Spleen (tissue), 11 donors: ENCODE measurements at regions not wholly inside any gene's neighbourhood (a gene's known extent, or its start where the extent isn't known, plus 50 kb on each side); places are given as distances from the start of the nearest gene placed in this dataset.
A peak's percentile ranks its signal among the peaks of the same experiment; 100 is the strongest.

Source experiments
- DNase-seq: peaks from one replicate; pipeline ENCODE4 v3.0.0-alpha.2; 2020
- H3K27ac ChIP-seq, 8 donors: fragments of 200-600 bp; sonication (generic) in 7 of 8; 1 replicate in 4 of 8; 2 replicates in 4 of 8; pipeline versions ENCODE4 v1.5.0 to v1.8.0; 2016 to 2021; ENCODE audit warnings: inconsistent platforms in 4 of 8, mild to moderate bottlenecking in 4 of 8, moderate library complexity in 1 of 8
- H3K27me3 ChIP-seq, 7 donors: fragments of 200-600 bp; sonication (generic) in 6 of 7; replicated peaks in 1 of 7; 1 replicate in 4 of 7; 2 replicates in 3 of 7; pipeline versions ENCODE4 v1.5.0 to v1.8.0; 2016 to 2021; ENCODE audit warnings: inconsistent platforms in 3 of 7, mild to moderate bottlenecking in 1 of 7
- H3K36me3 ChIP-seq, 6 donors: fragments of 200-600 bp; sonication (generic) in 5 of 6; 1 replicate in 4 of 6; 2 replicates in 2 of 6; pipeline versions ENCODE4 v1.5.0 to v1.8.0; 2016 to 2021; ENCODE audit warnings: inconsistent platforms in 2 of 6
- H3K4me1 ChIP-seq, 6 donors: fragments of 200-600 bp; sonication (generic) in 5 of 6; 1 replicate in 3 of 6; 2 replicates in 3 of 6; pipeline versions ENCODE4 v1.5.0 to v1.8.0; 2016 to 2021; ENCODE audit warnings: inconsistent platforms in 3 of 6
- H3K4me3 ChIP-seq, 8 donors: fragments of 200-600 bp; sonication (generic) in 7 of 8; 1 replicate in 4 of 8; 2 replicates in 4 of 8; pipeline versions ENCODE4 v1.5.0 to v1.8.0; 2016 to 2021; ENCODE audit warnings: inconsistent platforms in 4 of 8, mild to moderate bottlenecking in 4 of 8, moderate library complexity in 2 of 8
- H3K9me3 ChIP-seq, 8 donors: fragments of 200-600 bp; sonication (generic) in 7 of 8; 1 replicate in 4 of 8; 2 replicates in 4 of 8; pipeline versions ENCODE4 v1.5.0 to v1.8.0; 2016 to 2021; ENCODE audit warnings: inconsistent platforms in 4 of 8
- CTCF ChIP-seq, 11 experiments: fragments of 200-600 bp in 7 of 11; fragments of 450-650 bp in 4 of 11; sonication (generic) in 4 of 11; IDR thresholded peaks in 8 of 11; conservative IDR thresholded peaks in 3 of 11; 1 replicate in 7 of 11; 2 replicates in 4 of 11; pipeline versions ENCODE4 v1.4.0 to v1.8.0; 2016 to 2021; ENCODE audit warnings: antibody characterized with exemption in 11 of 11, inconsistent platforms in 4 of 11, mild to moderate bottlenecking in 1 of 11
- POLR2A ChIP-seq, 3 donors: fragments of 450-650 bp; IDR thresholded peaks; one replicate each; pipeline ENCODE4 v1.5.1; 2017; ENCODE audit warnings: antibody characterized with exemption in 3 of 3, mild to moderate bottlenecking in 1 of 3
- POLR2AphosphoS5 ChIP-seq, 3 donors: sonication (generic); formaldehyde crosslinking; IDR thresholded peaks; one replicate each; pipeline ENCODE4 v1.5.1; 2017; ENCODE audit warnings: antibody characterized with exemption in 3 of 3
- WGBS, 5 donors: extraction: QIAGEN DNeasy Blood & Tissue Kit in 3 of 5; methylation state at CpG; one replicate each; pipeline versions ENCODE4 v1.1.5 to v1.1.7; 2013 to 2018; 5-methylcytosine and 5-hydroxymethylcytosine counted together
- intact Hi-C: fragments of 100-400 bp; cut with DNase I; formaldehyde crosslinking; loops from one replicate; pipeline ENCODE4 v1.15.0; 2023; ENCODE audit warnings: low total_unique reads
- donor health status: healthy with polysubstance abuse.
- donor health status: DM: no; HTN: no; CAD: no; lungs with moderate emphysema.
- donor health status: DM: no; HTN: no; CAD: no.
- donor health status: Bipolar disorder and iron deficiency.
- donor health status: healthy.
- donor health status: DM: no; HTN: no; CAD: no.
- donor health status: DM: yes; HTN: yes; CAD: no.

- H3K27ac ChIP-seq, result no peak overlapping the region
Measured at GRCh38 chr13:73958657-73959397, 175.4 kb downstream of the KLF12 start.

GRCh38 chr13:73957889-73958288 lies 176.3 kb downstream of the KLF12 start:
- WGBS, 5 donors, result 79 to 94% (median 89%) methylated on average over 5 of the region's 5 CpGs
- H3K27me3 ChIP-seq, result no peaks in the 10 kb centered on the region
- H3K27ac ChIP-seq, result no peak overlapping the region
- H3K9me3 ChIP-seq, result peaks cover 0 to 9% (median 4%) of the 10 kb centered on the region in 8 donors
- intact Hi-C loops, result no loop called here
- no peak for DNase-seq
- H3K36me3 ChIP-seq, result no peaks in the 10 kb centered on the region
- no peak overlapping the region for H3K4me3 ChIP-seq
- no peak for TF ChIP-seq CTCF (IDR thresholded peaks at IDR 0.05 in 8 of 11, conservative IDR thresholded peaks at IDR 0.05 in 3 of 11)
- no peak for TF ChIP-seq POLR2AphosphoS5 (IDR thresholded peaks at IDR 0.05)
- no peak for TF ChIP-seq POLR2A (IDR thresholded peaks at IDR 0.05)
- H3K4me1 ChIP-seq, result peaks cover 0 to 57% (median 15%) of the 10 kb centered on the region in 6 donors

More at GRCh38 chr13:73958657-73959397, 175.4 kb downstream of the KLF12 start:
- no peak for TF ChIP-seq CTCF (IDR thresholded peaks at IDR 0.05 in 8 of 11, conservative IDR thresholded peaks at IDR 0.05 in 3 of 11)
- TF ChIP-seq POLR2AphosphoS5 (IDR thresholded peaks at IDR 0.05), result no peak
- no peak for TF ChIP-seq POLR2A (IDR thresholded peaks at IDR 0.05)
- no peak for DNase-seq
- H3K4me1 ChIP-seq, result peaks cover 0 to 53% (median 15%) of the 10 kb centered on the region in 6 donors
- H3K9me3 ChIP-seq, result peaks cover 0 to 9% (median 4%) of the 10 kb centered on the region in 8 donors
- intact Hi-C loops, result no loop called here
- H3K27me3 ChIP-seq, result no peaks in the 10 kb centered on the region
- no peaks in the 10 kb centered on the region for H3K36me3 ChIP-seq
- 90 to 97% (median 94%) methylated on average over 7 to 8 of the region's 8 CpGs for WGBS, 5 donors
- H3K4me3 ChIP-seq, result no peak overlapping the region

DNA sequence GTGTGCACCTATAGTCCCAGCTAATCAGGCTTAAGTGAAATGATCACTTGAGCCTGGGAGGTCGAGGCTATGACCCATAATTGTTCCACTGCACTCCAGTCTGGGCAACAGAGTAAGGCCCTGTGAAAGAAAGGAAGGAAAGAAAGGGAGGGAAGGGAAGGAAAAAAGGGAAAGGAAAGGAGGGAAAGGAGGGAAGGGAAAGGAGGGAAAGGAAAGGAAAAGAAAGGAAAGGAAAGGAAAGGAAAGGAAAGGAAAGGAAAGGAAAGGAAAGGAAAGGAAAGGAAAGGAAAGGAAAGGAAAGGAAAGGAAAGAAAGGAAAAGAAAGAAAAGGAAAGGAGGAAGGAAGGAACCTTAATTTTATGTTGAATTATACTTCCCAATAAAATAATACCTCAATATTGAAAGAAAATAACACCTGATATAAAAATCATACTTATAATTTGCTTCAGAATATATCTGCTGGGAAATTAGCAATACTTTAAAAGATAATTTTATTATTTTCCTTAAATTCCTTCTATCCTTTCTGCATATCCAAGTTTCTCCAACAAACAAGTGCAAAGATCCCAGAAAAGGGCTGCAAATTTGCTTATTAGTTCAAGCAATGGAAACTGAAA lies 177.3 kb downstream of the KLF12 start:
- DNase-seq, result no peak
- Histone ChIP-seq H3K36me3 (no peaks in the 10 kb centered on the region), H3K27me3 (no peaks in the 10 kb centered on the region), H3K4me1 (peaks cover 0 to 64% (median 15%) of the 10 kb centered on the region in 6 donors), H3K4me3 (no peak overlapping the region), H3K9me3 (peaks cover 0 to 5% (median 2%) of the 10 kb centered on the region in 8 donors), H3K27ac (peak overlapping the region in 1 of 8 donors; percentile 16)
- TF ChIP-seq POLR2A (IDR thresholded peaks at IDR 0.05) (no peak), POLR2AphosphoS5 (IDR thresholded peaks at IDR 0.05) (no peak), CTCF (IDR thresholded peaks at IDR 0.05 in 8 of 11, conservative IDR thresholded peaks at IDR 0.05 in 3 of 11) (no peak)
- WGBS, 5 donors, result 70 to 93% (median 79%) methylated on average over 1 of the region's 1 CpG
- intact Hi-C loops, result no loop called here

DNA sequence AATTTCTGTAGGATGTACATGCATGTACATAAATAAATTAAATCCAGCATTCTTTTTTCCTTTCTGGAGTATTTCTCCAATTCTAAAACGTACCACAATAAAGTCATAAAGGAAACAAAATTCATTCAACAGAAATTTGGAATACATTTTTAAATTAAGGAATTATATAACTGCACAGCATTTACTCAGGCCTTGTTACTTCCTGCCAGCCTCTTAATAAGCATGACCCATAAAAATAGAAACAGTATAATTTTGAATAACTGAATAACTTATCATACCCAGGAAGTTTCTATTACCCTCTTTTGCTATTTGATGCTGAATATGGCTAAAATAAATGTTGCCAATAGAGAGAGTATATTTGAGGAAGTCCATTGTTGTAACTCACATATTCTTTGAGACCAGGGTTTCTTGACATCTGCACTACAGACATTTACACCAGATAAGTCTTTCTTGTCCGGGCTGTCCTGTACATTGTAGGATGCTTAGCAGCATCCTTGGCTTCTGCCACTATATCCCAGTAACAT lies 178.2 kb downstream of the KLF12 start:
- Histone ChIP-seq H3K36me3 (no peaks in the 10 kb centered on the region), H3K27ac (peak overlapping the region in 1 of 8 donors; percentile 16), H3K4me3 (no peak overlapping the region), H3K9me3 (no peaks in the 10 kb centered on the region), H3K27me3 (no peaks in the 10 kb centered on the region), H3K4me1 (peaks cover 0 to 57% (median 15%) of the 10 kb centered on the region in 6 donors)
- WGBS, 5 donors, result 68 to 81% (median 74%) methylated on average over 2 of the region's 2 CpGs
- intact Hi-C loops, result no loop called here
- DNase-seq, result no peak
- TF ChIP-seq POLR2AphosphoS5 (IDR thresholded peaks at IDR 0.05) (no peak), CTCF (IDR thresholded peaks at IDR 0.05 in 8 of 11, conservative IDR thresholded peaks at IDR 0.05 in 3 of 11) (no peak), POLR2A (IDR thresholded peaks at IDR 0.05) (no peak)
